Pancreas (tissue), 10 donors: ENCODE measurements at regions not wholly inside any gene's neighbourhood (a gene's known extent, or its start where the extent isn't known, plus 50 kb on each side); places are given as distances from the start of the nearest gene placed in this dataset.
A peak's percentile ranks its signal among the peaks of the same experiment; 100 is the strongest.

Experiments used
- ATAC-seq, 4 donors: fragments of 200-7000 bp; cut with Tn5 transposase; one replicate each; pipeline versions ENCODE4 v1.8.0 to v1.9.1; 2020; ENCODE audit warnings: mild to moderate bottlenecking in 4 of 4, moderate library complexity in 4 of 4
- DNase-seq, 6 donors: peaks; one replicate each; pipeline ENCODE4 v3.0.0-alpha.2; 2020
- FAIRE-seq: peaks from 2 replicates; lab custom pipeline; 2012; peaks lifted over from hg19 to GRCh38; lab: Jason Lieb, UNC
- H3K27ac ChIP-seq, 4 donors: fragments of 200-600 bp; sonication (generic); 1 replicate in 3 of 4; 2 replicates in 1 of 4; pipeline versions ENCODE4 v1.5.0 to v1.8.0; 2020
- H3K27me3 ChIP-seq, 4 donors: fragments of 200-600 bp; one replicate each; pipeline ENCODE4 v1.8.0; 2021
- H3K36me3 ChIP-seq, 3 donors: fragments of 200-600 bp; sonication (generic) in 1 of 3; one replicate each; pipeline versions ENCODE4 v1.5.0 to v1.8.0; 2020 to 2021
- H3K4me1 ChIP-seq, 3 donors: fragments of 200-600 bp; one replicate each; pipeline ENCODE4 v1.8.0; 2021
- H3K4me3 ChIP-seq, 4 donors: fragments of 200-600 bp; sonication (generic) in 2 of 4; one replicate each; pipeline versions ENCODE4 v1.5.0 to v1.8.0; 2020 to 2021
- H3K9me3 ChIP-seq, 4 donors: fragments of 200-600 bp; one replicate each; pipeline ENCODE4 v1.8.0; 2021
- CTCF ChIP-seq, 4 donors: fragments of 200-600 bp; sonication (generic) in 3 of 4; IDR thresholded peaks; one replicate each; pipeline versions ENCODE4 v1.5.0 to v1.8.0; 2021; ENCODE audit warnings: antibody characterized with exemption in 4 of 4
- WGBS, 2 donors: extraction: QIAGEN DNeasy Blood & Tissue Kit; methylation state at CpG; one replicate each; pipeline ENCODE4 v1.1.7; 2013; 5-methylcytosine and 5-hydroxymethylcytosine counted together
- intact Hi-C, 3 donors: fragments of 100-400 bp; cut with DNase I; formaldehyde crosslinking; loops; one replicate each; pipeline versions ENCODE4 v1.11.1 to v1.14.2; 2022
- donor health status: healthy with polysubstance abuse.
- donor health status: DM: no; HTN: no; CAD: no; lungs with moderate emphysema.
- donor health status: DM: no; HTN: no; CAD: no.
- donor health status: control.
- donor health status: control.
- donor health status: Bipolar disorder and iron deficiency.
- donor health status: DM: yes; HTN: yes; CAD: no.
- donor health status: DM: no; HTN: no; CAD: no.
- donor health status: DM: no; HTN: no; CAD: no.
- donor health status: DM: yes; HTN: yes; CAD: no.

- TF ChIP-seq CTCF (IDR thresholded peaks at IDR 0.05) = no peak
- H3K36me3 ChIP-seq = no peaks in the 10 kb centered on the region
- H3K9me3 ChIP-seq = no peaks in the 10 kb centered on the region
- ATAC-seq (no peak), DNase-seq (no peak), FAIRE-seq (no peak)
- intact Hi-C loops = no loop called here
- no peak overlapping the region for H3K27ac ChIP-seq
- H3K27me3 ChIP-seq = no peaks in the 10 kb centered on the region
- no peak overlapping the region for H3K4me3 ChIP-seq
- 49 to 58% methylated on average over 1 of the region's 1 CpG for WGBS, 2 donors
- peaks cover 0 to 7% (median 0%) of the 10 kb centered on the region in 3 donors for H3K4me1 ChIP-seq
Measured at GRCh38 chr7:82701949-82702348, 258.4 kb upstream of the CACNA2D1 start.

GRCh38 chr7:82700741-82701140, 257.2 kb upstream of the CACNA2D1 start:
- ATAC-seq = no peak
- no peaks in the 10 kb centered on the region for H3K36me3 ChIP-seq
- 59 to 62% methylated on average over 2 of the region's 2 CpGs for WGBS, 2 donors
- no peak overlapping the region for H3K27ac ChIP-seq
- peaks cover 0 to 7% (median 0%) of the 10 kb centered on the region in 3 donors for H3K4me1 ChIP-seq
- DNase-seq = no peak
- no peak for TF ChIP-seq CTCF (IDR thresholded peaks at IDR 0.05)
- FAIRE-seq = no peak
- H3K9me3 ChIP-seq = no peaks in the 10 kb centered on the region
- no peaks in the 10 kb centered on the region for H3K27me3 ChIP-seq
- intact Hi-C loops = no loop called here
- H3K4me3 ChIP-seq = no peak overlapping the region

GRCh38 chr7:82699773-82700186, 256.2 kb upstream of the CACNA2D1 start:
- no peak overlapping the region for H3K27ac ChIP-seq
- H3K4me3 ChIP-seq = no peak overlapping the region
- intact Hi-C loops = no loop called here
- DNase-seq (peak in 1 of 6 donors; percentile 20), ATAC-seq (peak in 1 of 4 donors; percentile 46), FAIRE-seq (no peak)
- H3K4me1 ChIP-seq = peaks cover 0 to 7% (median 0%) of the 10 kb centered on the region in 3 donors
- no peaks in the 10 kb centered on the region for H3K36me3 ChIP-seq
- 25 to 31% methylated on average over 3 of the region's 3 CpGs for WGBS, 2 donors
- no peaks in the 10 kb centered on the region for H3K27me3 ChIP-seq
- no peaks in the 10 kb centered on the region for H3K9me3 ChIP-seq
- no peak for TF ChIP-seq CTCF (IDR thresholded peaks at IDR 0.05)

GRCh38 chr7:82697897-82698296, 254.3 kb upstream of the CACNA2D1 start:
- WGBS, 2 donors = 55 to 67% methylated on average over 3 of the region's 3 CpGs
- no peak for TF ChIP-seq CTCF (IDR thresholded peaks at IDR 0.05)
- ATAC-seq (peak in 3 of 4 donors; percentile 42 to 70 (median 66)), FAIRE-seq (no peak), DNase-seq (no peak)
- Histone ChIP-seq H3K9me3 (no peaks in the 10 kb centered on the region), H3K4me1 (no peaks in the 10 kb centered on the region), H3K4me3 (no peak overlapping the region), H3K27me3 (no peaks in the 10 kb centered on the region), H3K36me3 (no peaks in the 10 kb centered on the region), H3K27ac (no peak overlapping the region)
- intact Hi-C loops = no loop called here

- TF ChIP-seq CTCF (IDR thresholded peaks at IDR 0.05) = no peak
- no peaks in the 10 kb centered on the region for H3K9me3 ChIP-seq
- H3K36me3 ChIP-seq = no peaks in the 10 kb centered on the region
- no peaks in the 10 kb centered on the region for H3K27me3 ChIP-seq
- H3K4me3 ChIP-seq = no peak overlapping the region
- WGBS, 2 donors = 64 to 79% methylated on average over 3 of the region's 3 CpGs
- DNase-seq (no peak), FAIRE-seq (no peak), ATAC-seq (no peak)
- no peaks in the 10 kb centered on the region for H3K4me1 ChIP-seq
- intact Hi-C loops = no loop called here
- no peak overlapping the region for H3K27ac ChIP-seq
Measured at GRCh38 chr7:82696631-82697030, 253.1 kb upstream of the CACNA2D1 start.
